ENCODE measurements at regions not wholly inside any gene's neighbourhood (a gene's known extent, or its start where the extent isn't known, plus 50 kb on each side); places are given as distances from the start of the nearest gene placed in this dataset.

DNA sequence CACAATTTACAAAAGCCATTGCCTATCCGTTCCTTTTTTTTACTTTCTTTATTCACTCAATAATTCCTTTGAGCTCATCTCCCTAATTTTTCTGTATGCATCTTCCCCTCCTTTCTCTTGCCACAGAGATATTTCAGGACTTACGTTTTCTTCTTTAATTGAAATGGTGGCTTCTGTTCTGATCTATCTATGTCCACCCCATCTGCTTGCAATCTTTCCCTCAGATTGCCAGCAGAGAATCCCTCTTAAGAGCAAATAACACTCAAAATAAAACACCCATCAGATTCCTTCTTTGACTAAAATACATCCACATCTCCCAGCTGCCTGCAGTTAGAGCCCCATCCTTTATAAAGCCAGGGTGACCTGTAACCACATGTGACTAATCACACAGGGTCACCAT lies 478.6 kb downstream of the EFNB2 start:
- DNase-seq (ENCODE audit: extremely low read depth in 1 of 2, low read depth in 1 of 2), result no peak

DNA sequence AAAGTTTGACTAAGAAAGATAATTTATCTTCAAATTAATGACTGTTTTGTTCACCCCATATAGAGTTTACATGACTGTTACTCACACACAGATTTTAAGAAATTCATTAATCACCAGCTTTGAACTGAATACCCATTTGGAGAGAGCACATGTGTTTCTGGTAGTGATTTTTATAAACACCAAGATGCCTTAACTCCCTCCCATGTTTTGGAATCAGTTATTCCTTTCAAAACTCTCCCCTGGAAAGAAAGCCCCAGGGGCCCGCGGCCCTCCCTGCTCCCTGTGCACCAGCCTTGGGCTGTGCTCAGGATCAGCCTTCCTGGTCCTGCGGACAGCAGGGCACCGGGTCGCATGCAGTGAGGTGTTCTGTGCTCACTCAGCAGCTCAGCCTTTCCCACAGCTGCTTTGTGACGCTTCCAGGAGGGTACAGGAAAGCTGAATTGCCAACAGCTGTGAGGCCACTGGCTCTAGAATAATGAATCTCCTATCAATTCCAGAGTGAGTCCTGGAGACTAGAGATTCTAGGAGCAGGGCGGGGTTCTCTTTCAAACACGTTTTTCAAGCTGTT lies 483.2 kb downstream of the EFNB2 start:
- DNase-seq (ENCODE audit: extremely low read depth in 1 of 2, low read depth in 1 of 2), result no peak

DNA sequence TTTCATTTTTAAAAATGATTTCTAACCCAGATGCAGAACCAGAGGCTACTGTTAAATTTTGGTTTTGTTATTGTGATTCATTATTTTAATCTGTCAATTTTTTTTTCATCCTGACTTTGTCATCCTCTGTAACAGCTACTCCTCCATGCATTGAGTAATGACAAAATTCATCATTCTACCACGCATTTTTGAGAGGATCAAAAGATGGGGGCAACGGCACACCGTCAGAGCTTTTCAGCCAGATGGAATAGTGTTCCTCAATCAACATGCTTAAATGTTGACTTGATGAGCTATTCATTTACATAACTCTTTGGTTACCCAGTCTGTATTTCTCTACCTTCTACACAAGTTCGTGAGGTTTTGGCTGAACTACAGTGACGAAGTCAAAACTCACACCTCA lies 486.3 kb downstream of the EFNB2 start:
- DNase-seq (ENCODE audit: extremely low read depth in 1 of 2, low read depth in 1 of 2), result no peak

DNA sequence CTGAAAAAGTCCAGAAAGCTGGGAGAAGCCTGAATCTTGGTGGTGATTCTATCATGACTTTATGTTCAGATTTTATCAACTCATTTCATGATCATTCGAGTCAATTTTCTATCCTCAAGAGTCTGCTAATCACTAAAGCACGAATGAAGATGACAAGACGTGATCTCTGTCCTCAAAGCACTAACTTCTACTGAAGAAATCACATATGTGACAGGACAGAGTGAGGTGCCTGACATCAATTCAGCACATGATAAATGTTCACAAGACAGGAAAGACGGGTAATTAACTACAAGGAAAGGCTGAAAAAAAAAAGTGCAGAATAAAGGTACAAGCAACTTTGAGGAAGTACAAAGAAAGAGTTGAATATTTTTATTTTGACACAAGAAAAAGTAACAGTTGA lies 487.1 kb downstream of the EFNB2 start:
- no peak for DNase-seq (ENCODE audit: extremely low read depth in 1 of 2, low read depth in 1 of 2)

DNA sequence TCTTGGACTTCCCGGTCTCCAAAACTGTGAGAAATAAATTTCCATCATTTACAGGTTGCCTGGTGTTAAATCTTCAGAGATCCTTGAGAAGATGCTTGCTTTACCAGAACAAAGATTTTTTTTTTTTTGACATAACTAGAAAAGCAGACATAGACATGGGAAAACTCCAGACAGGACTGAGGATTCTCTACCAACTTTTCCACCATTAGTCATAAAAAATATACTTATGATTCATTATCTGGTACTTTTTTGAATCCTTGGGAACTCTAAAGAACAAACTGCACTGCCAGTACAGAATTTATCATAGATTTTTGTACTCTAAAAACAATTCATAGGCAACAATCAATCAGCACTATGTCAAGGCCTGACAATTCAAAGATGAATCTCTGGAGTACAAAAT lies 487.6 kb downstream of the EFNB2 start:
- no peak for DNase-seq (ENCODE audit: extremely low read depth in 1 of 2, low read depth in 1 of 2)

DNA sequence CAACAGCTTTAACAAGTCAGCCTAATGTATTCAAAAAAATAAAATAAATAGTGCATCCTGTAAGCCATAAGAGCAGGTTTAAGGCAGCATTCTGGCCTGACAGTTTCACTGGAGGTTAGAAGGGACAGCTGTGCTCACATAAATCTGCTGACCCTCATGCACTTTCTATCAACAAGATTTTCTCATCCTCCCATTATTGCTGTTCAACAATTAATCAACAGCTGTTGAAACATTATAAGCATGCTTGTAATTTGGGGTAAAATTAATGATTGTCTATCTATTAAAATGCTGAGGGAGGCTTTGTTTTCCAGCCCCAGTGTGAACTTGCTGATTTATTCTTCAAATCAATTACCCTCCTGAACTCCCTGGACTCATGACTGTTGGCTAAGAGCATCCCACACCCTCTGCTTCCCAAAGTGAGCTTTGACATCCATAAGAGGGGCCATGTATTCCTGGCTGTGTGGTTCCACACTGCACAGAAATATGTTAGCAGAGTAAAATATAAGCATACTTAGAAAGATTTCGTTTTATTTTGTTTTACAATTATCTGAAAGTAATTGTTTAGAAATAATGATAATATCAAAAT lies 492.4 kb downstream of the EFNB2 start:
- no peak for DNase-seq (ENCODE audit: extremely low read depth in 1 of 2, low read depth in 1 of 2)

DNA sequence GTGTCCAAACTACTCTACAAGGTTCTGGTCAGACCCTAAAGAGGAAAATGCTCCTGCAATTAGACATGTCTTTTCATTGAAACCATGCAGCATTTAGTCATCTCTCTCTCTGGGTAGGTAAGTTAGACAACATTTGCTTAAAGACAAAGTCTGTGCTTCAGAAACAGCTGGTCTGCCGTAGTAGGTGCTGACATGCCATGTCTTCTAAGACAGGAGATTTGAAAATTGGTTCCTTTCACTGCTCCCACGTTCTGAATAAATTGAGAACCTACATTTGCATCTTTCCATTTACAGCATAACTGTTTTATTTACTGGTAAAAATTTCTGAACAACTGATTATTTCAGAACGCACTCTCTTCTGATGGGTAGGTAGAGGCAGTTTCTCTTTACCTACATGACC lies 494.0 kb downstream of the EFNB2 start:
- no peak for DNase-seq (ENCODE audit: extremely low read depth in 1 of 2, low read depth in 1 of 2)

DNA sequence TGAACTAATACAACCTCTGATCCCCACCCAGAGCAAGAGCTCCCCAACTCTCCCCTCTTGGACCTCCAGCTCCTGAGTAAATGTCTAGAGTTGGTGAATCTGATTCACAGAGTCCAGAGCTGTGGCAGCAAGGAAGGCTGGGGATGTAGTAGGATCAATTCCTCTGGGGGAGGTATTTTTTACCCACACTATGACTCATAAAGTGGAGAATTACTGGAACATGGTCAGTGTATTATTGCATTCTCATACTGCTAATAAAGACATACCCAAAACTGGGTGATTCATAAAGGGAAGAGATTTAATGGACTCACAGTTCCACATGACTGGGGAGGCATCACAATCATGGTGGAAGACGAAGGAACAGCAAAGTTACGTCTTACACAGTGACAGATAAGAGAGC lies 496.7 kb downstream of the EFNB2 start:
- no peak for DNase-seq (ENCODE audit: extremely low read depth in 1 of 2, low read depth in 1 of 2)

DNA sequence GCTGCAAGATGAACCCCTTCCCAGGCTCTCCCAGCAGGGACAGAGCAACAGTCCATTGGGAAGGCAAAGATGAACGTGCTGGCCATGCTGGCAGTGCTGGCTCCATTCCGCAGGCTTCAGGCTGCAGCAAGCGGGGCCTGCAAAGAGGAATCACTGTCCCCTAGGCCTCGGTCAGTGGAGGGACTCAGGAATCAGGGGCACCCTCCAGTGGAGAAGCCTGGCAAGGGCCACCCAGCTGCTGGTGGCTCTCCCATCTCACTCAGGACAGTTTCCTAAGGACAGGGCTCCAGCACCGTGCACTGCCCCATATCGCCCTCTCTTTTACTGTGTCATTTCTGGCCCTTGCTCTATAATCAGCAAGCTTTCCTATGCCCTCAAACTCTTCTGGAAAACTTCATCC lies 498.6 kb downstream of the EFNB2 start:
- DNase-seq (ENCODE audit: extremely low read depth in 1 of 2, low read depth in 1 of 2), result no peak

DNA sequence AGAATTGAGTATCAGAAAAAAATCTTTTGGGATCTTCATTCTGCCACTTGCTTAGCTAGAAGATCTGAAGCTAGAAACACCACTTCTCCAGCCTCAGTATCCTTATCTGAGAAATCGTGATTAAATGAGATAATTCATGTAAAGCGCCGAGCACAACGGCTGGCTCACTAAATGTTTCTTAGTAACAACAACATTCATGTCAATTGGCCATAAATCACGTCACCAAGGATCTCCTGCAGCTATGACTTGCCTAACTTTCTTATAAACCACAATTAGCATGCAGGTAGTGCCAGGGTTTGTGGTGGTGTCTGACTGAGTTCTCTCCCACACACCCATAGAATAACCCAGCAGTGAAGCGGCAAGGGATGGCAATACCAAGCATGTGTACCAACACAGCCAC lies 501.3 kb downstream of the EFNB2 start:
- DNase-seq (ENCODE audit: extremely low read depth in 1 of 2, low read depth in 1 of 2), result no peak

DNA sequence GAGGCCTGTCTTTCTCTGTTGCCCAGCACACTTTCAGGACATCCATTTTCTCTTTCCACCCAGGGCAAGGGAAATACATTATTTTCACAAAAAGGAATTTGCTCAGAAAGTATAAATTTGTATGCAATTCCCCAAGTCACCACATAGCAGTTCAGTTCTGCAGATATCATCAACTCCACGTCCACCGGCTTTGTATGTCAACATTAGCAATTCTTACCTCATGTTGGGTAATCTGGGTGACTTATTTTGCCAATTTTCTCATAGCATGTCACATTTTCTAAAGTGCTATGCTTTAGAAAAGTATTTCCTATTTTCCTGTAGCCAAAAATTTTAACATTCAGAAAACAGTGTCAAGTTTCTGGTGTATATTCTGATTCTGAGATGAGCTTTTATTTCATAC lies 501.8 kb downstream of the EFNB2 start:
- no peak for DNase-seq (ENCODE audit: extremely low read depth in 1 of 2, low read depth in 1 of 2)

DNA sequence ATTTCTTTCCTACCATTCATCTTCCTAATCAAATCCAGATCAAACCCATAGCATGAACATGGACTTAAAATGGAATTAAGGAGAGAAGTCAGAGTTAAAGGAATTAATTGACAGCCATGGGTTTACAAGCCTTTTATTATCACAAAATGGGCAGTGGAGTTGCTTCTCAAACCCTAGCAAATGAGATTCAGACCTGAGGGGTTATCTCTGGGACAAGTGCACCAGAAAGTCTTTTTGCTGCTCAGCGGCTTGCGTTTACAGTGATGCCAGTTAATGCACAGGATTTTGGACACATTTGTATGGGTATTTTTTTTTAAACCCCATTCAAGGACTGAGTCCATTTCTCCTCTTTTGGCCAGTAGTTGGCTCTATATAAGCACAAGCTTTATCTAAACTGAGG lies 503.0 kb downstream of the EFNB2 start:
- DNase-seq (ENCODE audit: extremely low read depth in 1 of 2, low read depth in 1 of 2), result no peak

DNA sequence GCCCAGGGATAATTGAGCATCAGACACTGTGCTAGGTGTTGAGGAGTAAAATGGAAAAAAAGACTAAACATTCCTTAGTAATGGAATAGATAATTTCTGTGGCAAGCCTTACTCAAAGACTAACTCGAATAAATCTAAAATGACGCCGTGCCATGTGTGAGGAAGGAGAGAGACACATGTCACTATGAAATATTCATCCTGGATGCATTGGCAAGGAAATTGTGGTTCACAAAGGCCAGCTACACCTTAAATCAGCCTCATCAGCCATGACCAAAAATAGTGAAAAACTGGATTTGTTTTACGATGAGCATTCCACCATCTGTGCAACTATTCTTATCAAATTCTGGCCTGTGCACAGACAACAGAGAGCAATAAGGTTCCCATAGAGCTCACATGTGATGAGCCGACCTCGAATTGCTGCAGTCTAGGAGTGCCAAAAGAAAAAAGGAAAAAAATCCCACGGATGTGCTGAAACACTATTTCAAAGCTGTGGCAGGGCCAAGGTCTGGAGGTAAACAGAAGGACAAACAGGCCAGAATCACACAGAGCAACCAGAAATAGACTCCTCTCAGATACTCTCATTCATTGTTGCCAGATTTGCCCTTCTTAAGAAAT lies 505.7 kb downstream of the EFNB2 start:
- DNase-seq (ENCODE audit: extremely low read depth in 1 of 2, low read depth in 1 of 2), result no peak

DNA sequence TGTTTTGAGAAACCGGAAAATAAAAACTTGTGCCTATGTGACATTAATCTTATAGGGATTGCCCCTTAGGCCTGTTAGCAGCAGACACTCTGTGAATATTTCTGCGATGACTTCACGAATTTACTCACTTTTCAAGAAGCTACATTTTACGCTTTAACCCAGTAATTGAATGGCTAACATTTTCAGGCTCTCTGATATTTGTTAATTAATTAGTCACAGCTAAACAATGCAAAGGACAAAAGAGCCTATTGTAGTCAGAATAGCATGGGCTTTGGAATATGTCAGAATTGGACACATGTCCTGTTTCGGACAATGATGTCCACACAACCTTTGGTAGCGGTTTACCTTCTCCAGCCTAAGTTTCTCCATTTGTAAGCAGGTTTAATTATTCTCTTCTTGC lies 506.6 kb downstream of the EFNB2 start:
- no peak for DNase-seq (ENCODE audit: extremely low read depth in 1 of 2, low read depth in 1 of 2)

DNA sequence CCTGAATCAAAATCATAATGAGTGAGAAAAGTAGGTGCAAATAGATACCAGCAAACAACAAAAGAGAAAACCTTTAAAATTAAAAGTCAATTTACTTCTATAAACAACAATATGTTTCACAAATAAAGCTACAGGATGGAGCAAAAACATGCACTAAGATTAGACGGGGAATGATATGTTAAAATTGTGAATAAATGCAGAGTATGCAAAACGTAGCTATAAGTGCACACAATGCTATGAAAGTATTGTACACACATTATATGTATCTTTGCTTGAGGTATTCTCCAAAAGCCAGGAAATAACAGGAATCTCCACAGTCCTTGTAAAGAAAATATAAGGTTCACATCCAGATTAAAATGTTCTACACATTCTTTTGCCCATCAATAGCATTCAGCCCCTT lies 523.9 kb downstream of the EFNB2 start:
- DNase-seq (ENCODE audit: extremely low read depth in 1 of 2, low read depth in 1 of 2), result no peak

DNA sequence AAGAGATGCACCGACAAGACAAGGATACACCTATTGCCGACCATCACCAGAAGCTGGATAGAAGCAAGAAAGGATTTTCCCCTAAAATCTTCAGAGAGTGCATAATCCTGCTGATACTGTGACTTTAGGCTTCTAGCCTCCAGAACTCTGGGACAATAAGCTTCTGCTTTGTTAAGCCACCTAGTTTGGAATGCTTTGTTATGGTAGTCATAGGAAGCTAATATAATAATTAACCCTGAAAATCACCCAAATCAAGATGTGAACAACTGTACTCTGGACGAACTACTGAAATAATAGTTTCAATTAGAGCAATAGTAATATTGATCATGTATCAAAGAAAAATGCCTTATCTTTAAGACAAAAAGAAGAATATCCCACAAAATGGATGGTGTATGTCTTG lies 524.6 kb downstream of the EFNB2 start:
- no peak for DNase-seq (ENCODE audit: extremely low read depth in 1 of 2, low read depth in 1 of 2)

DNA sequence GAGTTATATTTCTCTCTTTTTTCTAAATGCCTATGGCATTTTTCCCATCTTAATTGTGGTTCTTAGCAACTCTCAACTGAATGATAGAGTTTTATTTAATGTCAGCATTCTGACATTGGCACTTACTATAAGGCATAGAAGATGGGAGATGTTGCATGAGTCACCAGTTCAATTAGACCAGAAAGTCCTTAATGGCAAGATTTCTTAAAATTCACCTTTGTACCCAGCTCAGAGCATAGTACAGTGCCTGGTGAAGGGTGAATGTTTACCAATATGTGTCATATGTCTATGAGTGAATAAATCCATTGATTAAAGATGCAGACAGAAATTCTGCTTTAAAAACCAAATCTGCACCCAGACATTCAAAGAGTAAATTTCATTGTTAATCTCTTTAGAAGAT lies 526.9 kb downstream of the EFNB2 start:
- no peak for DNase-seq (ENCODE audit: extremely low read depth in 1 of 2, low read depth in 1 of 2)

DNA sequence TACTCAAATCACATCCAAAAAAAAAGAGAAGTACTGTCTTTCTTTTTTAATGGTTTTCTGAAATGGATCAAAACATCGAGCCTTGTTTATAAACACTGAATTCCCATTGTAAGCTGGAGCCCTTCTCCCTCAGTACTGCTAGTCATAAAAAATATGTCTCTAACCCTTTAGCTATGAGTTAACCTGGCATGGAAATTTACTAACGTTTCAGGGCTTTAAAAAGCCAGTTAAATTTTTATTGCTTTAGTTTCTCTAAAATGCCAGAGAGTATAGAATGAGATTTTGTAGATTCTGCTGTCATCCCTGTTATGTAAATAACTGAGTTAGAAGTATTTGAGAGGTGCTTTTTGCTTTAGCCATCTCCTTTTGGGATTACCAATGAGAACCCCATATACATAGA lies 528.3 kb downstream of the EFNB2 start:
- DNase-seq (ENCODE audit: extremely low read depth in 1 of 2, low read depth in 1 of 2), result no peak

DNA sequence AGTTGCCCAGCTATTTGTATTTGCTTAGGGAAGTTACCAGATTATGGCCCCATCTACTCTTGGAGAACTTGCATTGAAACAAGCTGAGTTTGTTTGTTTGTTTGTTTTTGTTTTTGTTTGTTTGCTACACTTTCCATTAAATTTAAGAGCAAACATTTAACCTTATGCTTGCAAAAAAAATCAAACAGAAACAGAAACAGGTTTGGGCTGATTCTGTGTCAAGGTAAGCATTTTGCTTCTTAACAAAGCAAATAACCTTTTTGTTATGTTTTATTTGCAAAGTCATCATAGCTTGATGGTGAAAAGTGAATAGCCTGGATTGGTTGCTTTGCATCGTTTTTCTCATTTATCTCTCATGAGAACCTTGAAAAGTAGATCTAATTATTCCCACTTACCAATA lies 531.8 kb downstream of the EFNB2 start:
- no peak for DNase-seq (ENCODE audit: extremely low read depth in 1 of 2, low read depth in 1 of 2)

DNA sequence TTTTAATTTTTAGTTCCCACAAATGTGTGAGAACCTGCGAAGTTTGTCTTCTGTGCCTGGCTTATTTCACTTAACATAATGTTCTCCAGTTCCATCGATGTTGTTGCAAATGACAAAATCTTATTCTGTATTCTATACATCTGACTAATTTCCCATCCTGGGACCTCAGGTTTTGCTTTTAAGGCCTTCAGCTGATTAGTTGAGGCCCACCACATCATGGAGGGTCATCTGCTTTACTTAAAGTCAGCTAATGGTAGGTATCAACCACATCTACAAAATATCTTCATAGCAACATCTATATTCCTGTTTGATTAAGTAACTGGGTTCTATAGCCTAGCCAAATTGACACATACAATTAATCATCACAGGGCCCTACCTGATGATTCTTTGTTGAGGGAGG lies 534.0 kb downstream of the EFNB2 start:
- DNase-seq (ENCODE audit: extremely low read depth in 1 of 2, low read depth in 1 of 2), result no peak

DNA sequence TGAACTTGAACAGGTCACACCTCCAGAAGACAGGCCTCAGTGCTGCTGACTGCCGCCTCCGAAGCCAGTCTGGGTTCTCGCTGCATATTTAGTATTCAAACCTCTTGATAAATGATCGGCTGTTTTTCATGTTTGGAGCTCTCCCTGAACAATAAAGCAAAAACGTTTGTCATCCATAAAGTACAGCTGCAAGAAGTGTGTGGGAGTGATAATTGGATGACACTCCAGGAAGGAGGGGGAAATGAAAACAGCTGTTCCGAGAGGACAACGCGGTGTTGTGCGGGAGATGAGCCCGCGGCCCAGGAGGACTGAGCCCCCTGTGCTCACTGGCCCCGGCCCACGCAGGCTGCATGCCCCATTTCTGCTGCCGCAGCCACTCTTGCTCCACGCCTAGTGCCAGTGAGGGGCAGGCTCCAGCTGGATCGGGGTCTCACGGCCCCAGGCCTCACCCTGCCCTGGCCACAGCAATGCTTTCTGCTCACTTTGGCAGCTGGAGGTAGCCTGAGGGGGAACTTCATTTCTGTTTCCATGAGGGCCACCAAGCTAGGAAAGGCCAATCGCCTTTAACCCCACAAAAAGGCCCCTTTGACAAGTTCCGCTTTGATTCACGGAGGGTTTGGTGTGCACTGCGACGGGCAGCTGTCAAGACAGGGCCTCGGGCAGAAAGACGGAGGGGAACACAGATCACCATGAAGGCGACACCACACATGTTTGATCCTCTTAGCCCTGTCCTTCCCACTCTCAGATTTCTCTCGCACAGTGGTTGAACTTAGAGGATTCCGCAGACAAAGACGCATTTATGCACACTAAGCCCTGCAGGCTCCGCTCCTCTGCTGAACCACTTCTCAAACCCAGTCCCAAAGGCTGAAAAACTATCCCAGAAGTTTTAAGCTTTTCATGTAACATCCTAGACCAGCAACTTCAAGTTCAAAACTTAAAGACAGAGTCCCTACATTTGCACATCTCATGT lies 537.6 kb downstream of the EFNB2 start:
- no peak for DNase-seq (ENCODE audit: extremely low read depth in 1 of 2, low read depth in 1 of 2)
